Neural cell (in vitro differentiated cells): ENCODE measurements at regions not wholly inside any gene's neighbourhood (a gene's known extent, or its start where the extent isn't known, plus 50 kb on each side); places are given as distances from the start of the nearest gene placed in this dataset.

Experiments
- H2AFZ ChIP-seq: fragments of 200-600, 300-800 bp; sonication (generic), shearing (Covaris generic); 2 replicates; pipeline ENCODE4 v1.6.0; 2014; ENCODE audit warnings: low read depth, mild to moderate bottlenecking, antibody characterized with exemption, low read length, moderate library complexity
- H3F3A ChIP-seq: fragments of 200-600 bp; shearing (Covaris generic); 2 replicates; pipeline ENCODE4 v1.6.1; 2016; ENCODE audit warnings: mild to moderate bottlenecking, moderate library complexity, mixed read lengths, antibody characterized with exemption, low read length; ENCODE audit not compliant: insufficient read depth, poor library complexity, severe bottlenecking
- H3K27ac ChIP-seq: fragments of 200-600, 300-800 bp; sonication (generic), shearing (Covaris generic); 2 replicates; pipeline ENCODE4 v1.5.1; 2014; ENCODE audit warnings: mild to moderate bottlenecking, low read length, moderate library complexity
- H3K27me3 ChIP-seq: fragments of 300-800, 200-600 bp; sonication (generic), shearing (Covaris generic); 2 replicates; pipeline ENCODE4 v1.6.0; 2014; ENCODE audit warnings: mild to moderate bottlenecking, low read depth, low read length, moderate library complexity; ENCODE audit not compliant: insufficient read depth
- H3K36me3 ChIP-seq: fragments of 300-800, 200-600 bp; sonication (generic), shearing (Covaris generic); 2 replicates; pipeline ENCODE4 v1.5.1; 2014; ENCODE audit warnings: mild to moderate bottlenecking, antibody characterized with exemption, low read length, moderate library complexity; ENCODE audit not compliant: insufficient read depth
- H3K4me2 ChIP-seq: fragments of 300-800, 200-600 bp; sonication (generic), shearing (Covaris generic); 2 replicates; pipeline ENCODE4 v1.6.0; 2014; ENCODE audit warnings: mild to moderate bottlenecking, low read length
- H3K4me3 ChIP-seq: fragments of 300-800, 200-600 bp; sonication (generic), shearing (Covaris generic); 2 replicates; pipeline ENCODE4 v1.5.1; 2014; ENCODE audit warnings: mild to moderate bottlenecking, low read length, moderate library complexity
- H3K79me2 ChIP-seq: fragments of 200-600 bp; shearing (Covaris generic); replicated peaks from 2 replicates; pipeline ENCODE4 v1.6.0; 2014; ENCODE audit warnings: mild to moderate bottlenecking, low read length, moderate library complexity; ENCODE audit not compliant: insufficient read depth
- H3K9ac ChIP-seq: fragments of 300-800, 200-600 bp; sonication (generic), shearing (Covaris generic); 2 replicates; pipeline ENCODE4 v1.6.1; 2016; ENCODE audit warnings: mild to moderate bottlenecking, low read length, mixed read lengths
- H3K9me2 ChIP-seq: fragments of 200-600 bp; shearing (Covaris generic); 2 replicates; pipeline ENCODE4 v1.6.1; 2016; ENCODE audit warnings: mild to moderate bottlenecking, low read length, mixed read lengths; ENCODE audit not compliant: insufficient read depth
- H3K9me3 ChIP-seq: fragments of 200-600, 300-800 bp; sonication (generic), shearing (Covaris generic); 2 replicates; pipeline ENCODE4 v1.6.1; 2016; ENCODE audit warnings: mild to moderate bottlenecking, mixed run types, low read length, moderate library complexity, mixed read lengths
- H4K20me1 ChIP-seq: fragments of 200-600 bp; shearing (Covaris generic); 2 replicates; pipeline ENCODE4 v1.6.1; 2016; ENCODE audit warnings: mild to moderate bottlenecking, mixed run types; ENCODE audit not compliant: insufficient read depth
- CTCF ChIP-seq: fragments of 450-650 bp; IDR thresholded peaks from 2 replicates; pipeline ENCODE4 v1.5.1; 2014; ENCODE audit warnings: antibody characterized with exemption, mild to moderate bottlenecking, moderate library complexity; ENCODE audit not compliant: poor library complexity, severe bottlenecking
- EP300 ChIP-seq: fragments of 450-650 bp; conservative IDR thresholded peaks from 2 replicates; pipeline ENCODE4 v1.6.1; 2014; ENCODE audit warnings: antibody characterized with exemption, mild to moderate bottlenecking, moderate library complexity; ENCODE audit not compliant: poor library complexity, severe bottlenecking
- EZH2 ChIP-seq: fragments of 200-600, 300-800 bp; shearing (Covaris generic), sonication (generic); IDR thresholded peaks from 2 replicates; pipeline ENCODE4 v1.6.1; 2014; ENCODE audit warnings: antibody characterized with exemption, low read length, borderline replicate concordance, mild to moderate bottlenecking; ENCODE audit not compliant: insufficient read depth, poor library complexity, severe bottlenecking
- MXI1 ChIP-seq: fragments of 450-650 bp; conservative IDR thresholded peaks from 2 replicates; pipeline ENCODE4 v1.6.1; 2014; ENCODE audit warnings: antibody characterized with exemption, mild to moderate bottlenecking; ENCODE audit not compliant: poor library complexity, severe bottlenecking
- POLR2AphosphoS5 ChIP-seq: IDR thresholded peaks from 2 replicates; pipeline ENCODE4 v1.6.1; 2012
- RAD21 ChIP-seq: fragments of 450-650 bp; conservative IDR thresholded peaks from 2 replicates; pipeline ENCODE4 v1.6.1; 2014; ENCODE audit warnings: antibody characterized with exemption, mild to moderate bottlenecking, moderate library complexity
- REST ChIP-seq: IDR thresholded peaks from 2 replicates; pipeline ENCODE4 v1.6.1; 2012; ENCODE audit warnings: borderline replicate concordance
- SMC3 ChIP-seq: fragments of 450-650 bp; conservative IDR thresholded peaks from 2 replicates; pipeline ENCODE4 v1.6.1; 2014; ENCODE audit warnings: antibody characterized with exemption, mild to moderate bottlenecking, moderate library complexity; ENCODE audit not compliant: poor library complexity
- TAF1 ChIP-seq: IDR thresholded peaks from 2 replicates; pipeline ENCODE4 v1.6.1; 2012; ENCODE audit warnings: low read depth

GRCh38 chr13:63351533-63351932, 1935.9 kb upstream of the PCDH20 start:
- H3K9me3 ChIP-seq, result no peaks in the 10 kb centered on the region
- no peak overlapping the region for H3K9ac ChIP-seq
- no peaks in the 10 kb centered on the region for H4K20me1 ChIP-seq
- no peaks in the 10 kb centered on the region for H3F3A ChIP-seq
- TF ChIP-seq TAF1 (no peak), POLR2AphosphoS5 (no peak), EP300 (no peak), EZH2 (no peak), REST (no peak), SMC3 (no peak), MXI1 (no peak), CTCF (no peak), RAD21 (no peak)
- no peaks in the 10 kb centered on the region for H3K36me3 ChIP-seq
- H2AFZ ChIP-seq, result no peak overlapping the region
- no peak overlapping the region for H3K4me2 ChIP-seq
- H3K79me2 ChIP-seq, result no peaks in the 10 kb centered on the region
- H3K27ac ChIP-seq, result no peak overlapping the region
- H3K4me3 ChIP-seq, result no peak overlapping the region
- H3K9me2 ChIP-seq, result no peaks in the 10 kb centered on the region
- no peaks in the 10 kb centered on the region for H3K27me3 ChIP-seq

GRCh38 chr13:63351081-63351480, 1935.4 kb upstream of the PCDH20 start:
- H3K27ac ChIP-seq, result no peak overlapping the region
- H3K27me3 ChIP-seq, result no peaks in the 10 kb centered on the region
- H3F3A ChIP-seq, result no peaks in the 10 kb centered on the region
- no peak overlapping the region for H3K4me2 ChIP-seq
- no peak overlapping the region for H3K4me3 ChIP-seq
- H2AFZ ChIP-seq, result no peak overlapping the region
- no peaks in the 10 kb centered on the region for H3K79me2 ChIP-seq
- no peak for TF ChIP-seq POLR2AphosphoS5
- TF ChIP-seq EP300, result no peak
- TF ChIP-seq REST, result no peak
- no peak for TF ChIP-seq RAD21
- TF ChIP-seq SMC3, result no peak
- no peak for TF ChIP-seq MXI1
- TF ChIP-seq EZH2, result no peak
- TF ChIP-seq TAF1, result no peak
- TF ChIP-seq CTCF, result no peak
- no peaks in the 10 kb centered on the region for H4K20me1 ChIP-seq
- H3K36me3 ChIP-seq, result no peaks in the 10 kb centered on the region
- H3K9me3 ChIP-seq, result no peaks in the 10 kb centered on the region
- no peaks in the 10 kb centered on the region for H3K9me2 ChIP-seq
- H3K9ac ChIP-seq, result no peak overlapping the region
